OCI-LY3 (cell line): ENCODE measurements at regions not wholly inside any gene's neighbourhood (a gene's known extent, or its start where the extent isn't known, plus 50 kb on each side); places are given as distances from the start of the nearest gene placed in this dataset.

Experiments
- CTCF ChIP-seq: fragments of 200-600, 300-600 bp; sonication (generic); IDR thresholded peaks from 2 replicates; pipeline ENCODE4 v1.5.1; 2014; ENCODE audit warnings: antibody characterized with exemption, low read length, low read depth
- EZH2phosphoT487 ChIP-seq: fragments of 200-600 bp; shearing (Covaris generic); IDR thresholded peaks from 2 replicates; pipeline ENCODE4 v1.6.1; 2018; ENCODE audit warnings: antibody characterized with exemption, mixed run types, low read depth

DNA sequence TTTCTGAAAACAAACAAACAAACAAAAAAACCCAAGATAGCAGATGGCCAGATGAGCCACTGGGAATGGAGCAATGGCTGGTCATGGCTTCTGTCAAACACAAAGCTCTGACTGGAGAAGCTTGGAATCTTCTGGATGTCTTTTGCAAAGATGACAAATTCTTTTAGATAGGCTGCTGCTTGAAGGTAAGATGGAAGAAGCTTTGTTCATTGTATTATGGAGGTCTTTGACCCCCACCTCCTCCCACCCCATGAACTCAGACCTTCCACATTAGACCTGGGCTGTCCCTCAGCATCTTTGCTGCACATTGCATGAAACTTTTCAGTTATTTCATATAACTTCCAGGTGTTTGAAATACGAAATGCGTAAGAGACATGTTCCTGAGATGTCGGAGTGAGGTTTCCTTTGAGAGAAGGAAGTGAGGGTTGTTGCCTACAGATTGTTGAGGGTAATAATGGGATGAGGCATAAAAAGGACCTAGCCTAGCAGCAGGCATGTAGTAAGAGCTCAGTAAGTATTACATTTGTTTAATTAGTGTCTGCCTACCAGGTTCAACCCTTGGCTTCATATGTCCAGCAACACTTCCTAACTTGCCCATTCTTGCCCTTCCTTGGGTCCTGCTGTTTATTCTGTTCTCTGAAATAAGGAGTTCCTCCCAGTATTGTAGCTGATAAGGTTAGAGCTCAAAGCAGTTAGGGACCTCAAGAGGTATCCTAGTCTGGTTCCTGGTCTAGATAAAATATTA, 51.4 kb upstream of the IER3 start:
- TF ChIP-seq CTCF (no peak), EZH2phosphoT487 (no peak)
